Tibial artery (tissue), 4 donors: ENCODE measurements at regions not wholly inside any gene's neighbourhood (a gene's known extent, or its start where the extent isn't known, plus 50 kb on each side); places are given as distances from the start of the nearest gene placed in this dataset.

ENCODE experiments used
- DNase-seq, 2 donors: peaks; one replicate each; pipeline ENCODE4 v3.0.0-alpha.2; 2019
- H3K27ac ChIP-seq, 2 donors: fragments of 200-600 bp; sonication (generic) in 1 of 2; 1 replicate in 1 of 2; 2 replicates in 1 of 2; pipeline ENCODE4 v1.5.1; 2018 to 2019; ENCODE audit warnings: mild to moderate bottlenecking in 1 of 2
- H3K27me3 ChIP-seq, 2 donors: fragments of 200-600 bp; sonication (generic) in 1 of 2; one replicate each; pipeline versions ENCODE4 v1.5.1 to v1.6.0; 2016 to 2019
- H3K36me3 ChIP-seq, 3 donors: fragments of 200-600 bp; sonication (generic) in 2 of 3; one replicate each; pipeline ENCODE4 v1.5.1; 2016 to 2019; ENCODE audit warnings: mild to moderate bottlenecking in 2 of 3
- H3K4me1 ChIP-seq, 4 donors: fragments of 200-600 bp; sonication (generic) in 2 of 4; 1 replicate in 3 of 4; 2 replicates in 1 of 4; pipeline ENCODE4 v1.5.1; 2016 to 2019
- H3K4me3 ChIP-seq, 2 donors: fragments of 200-600 bp; sonication (generic) in 1 of 2; 1 replicate in 1 of 2; 2 replicates in 1 of 2; pipeline ENCODE4 v1.5.1; 2018 to 2019; ENCODE audit warnings: mild to moderate bottlenecking in 2 of 2
- H3K9me3 ChIP-seq, 3 donors: fragments of 200-600 bp; sonication (generic) in 1 of 3; one replicate each; pipeline ENCODE4 v1.5.1; 2016 to 2019
- intact Hi-C: fragments of 100-400 bp; cut with DNase I; formaldehyde crosslinking; loops from one replicate; pipeline ENCODE4 v1.15.0; 2023; ENCODE audit warnings: low total_unique reads
- TF ChIP-seq, protein P1 (sequence below), 2 experiments: fragments of 200-600 bp in 1 of 2; fragments of 450-650 bp in 1 of 2; IDR thresholded peaks; one replicate each; pipeline ENCODE4 v1.5.1; 2017 to 2019; ENCODE audit warnings: antibody characterized with exemption in 2 of 2, mild to moderate bottlenecking in 1 of 2, moderate library complexity in 1 of 2

DNA sequence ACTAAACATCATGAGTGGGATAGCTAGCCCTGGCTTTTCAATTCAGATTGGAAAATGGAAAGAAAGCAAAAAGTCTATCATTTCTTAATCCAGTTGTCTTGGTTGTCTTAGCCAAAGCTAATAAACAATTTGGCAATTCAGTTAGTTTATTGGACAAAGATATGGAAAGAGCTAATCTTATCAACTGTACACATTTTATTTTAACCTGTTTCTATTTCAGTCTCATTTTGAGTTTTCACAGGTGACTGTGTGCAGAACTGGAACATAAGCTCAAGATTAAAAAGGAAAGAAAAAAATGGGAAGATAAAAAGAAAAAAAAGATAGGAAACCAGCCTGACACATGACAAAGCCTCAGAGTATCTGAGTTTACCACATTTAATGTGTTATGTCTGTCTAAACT lies 642.6 kb downstream of the SQOR start:
- Histone ChIP-seq H3K4me1 (no peaks in the 10 kb centered on the region), H3K27me3 (no peaks in the 10 kb centered on the region), H3K4me3 (no peak overlapping the region), H3K27ac (no peak overlapping the region), H3K9me3 (no peaks in the 10 kb centered on the region), H3K36me3 (no peaks in the 10 kb centered on the region)
- intact Hi-C loops, result no loop called here
- TF ChIP-seq, protein P1, sequence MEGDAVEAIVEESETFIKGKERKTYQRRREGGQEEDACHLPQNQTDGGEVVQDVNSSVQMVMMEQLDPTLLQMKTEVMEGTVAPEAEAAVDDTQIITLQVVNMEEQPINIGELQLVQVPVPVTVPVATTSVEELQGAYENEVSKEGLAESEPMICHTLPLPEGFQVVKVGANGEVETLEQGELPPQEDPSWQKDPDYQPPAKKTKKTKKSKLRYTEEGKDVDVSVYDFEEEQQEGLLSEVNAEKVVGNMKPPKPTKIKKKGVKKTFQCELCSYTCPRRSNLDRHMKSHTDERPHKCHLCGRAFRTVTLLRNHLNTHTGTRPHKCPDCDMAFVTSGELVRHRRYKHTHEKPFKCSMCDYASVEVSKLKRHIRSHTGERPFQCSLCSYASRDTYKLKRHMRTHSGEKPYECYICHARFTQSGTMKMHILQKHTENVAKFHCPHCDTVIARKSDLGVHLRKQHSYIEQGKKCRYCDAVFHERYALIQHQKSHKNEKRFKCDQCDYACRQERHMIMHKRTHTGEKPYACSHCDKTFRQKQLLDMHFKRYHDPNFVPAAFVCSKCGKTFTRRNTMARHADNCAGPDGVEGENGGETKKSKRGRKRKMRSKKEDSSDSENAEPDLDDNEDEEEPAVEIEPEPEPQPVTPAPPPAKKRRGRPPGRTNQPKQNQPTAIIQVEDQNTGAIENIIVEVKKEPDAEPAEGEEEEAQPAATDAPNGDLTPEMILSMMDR (IDR thresholded peaks at IDR 0.05), result no peak
- DNase-seq, result no peak

DNA sequence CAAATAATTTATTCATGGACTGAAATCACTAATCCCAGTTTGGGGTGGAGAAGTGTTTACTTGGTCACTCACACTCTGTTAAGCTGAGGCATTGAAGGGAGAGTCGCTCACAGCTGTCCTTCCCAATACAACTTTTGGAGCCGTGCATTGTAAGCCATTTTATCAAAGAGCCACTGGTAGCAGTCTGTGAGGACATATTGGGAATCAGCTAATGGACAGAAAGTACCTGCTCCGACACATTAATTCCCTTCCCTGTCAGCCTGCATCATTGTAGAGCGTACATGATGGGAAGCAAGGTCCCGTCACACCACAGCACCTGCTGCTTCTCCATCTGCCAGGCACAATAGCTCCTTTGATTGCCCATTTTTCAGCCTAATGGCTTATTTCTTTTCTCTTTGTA lies 643.2 kb downstream of the SQOR start:
- TF ChIP-seq, protein P1 (IDR thresholded peaks at IDR 0.05), result no peak
- H3K4me3 ChIP-seq, result no peak overlapping the region
- no peaks in the 10 kb centered on the region for H3K4me1 ChIP-seq
- no peaks in the 10 kb centered on the region for H3K9me3 ChIP-seq
- no peak for DNase-seq
- intact Hi-C loops, result no loop called here
- no peaks in the 10 kb centered on the region for H3K36me3 ChIP-seq
- H3K27me3 ChIP-seq, result no peaks in the 10 kb centered on the region
- H3K27ac ChIP-seq, result no peak overlapping the region

DNA sequence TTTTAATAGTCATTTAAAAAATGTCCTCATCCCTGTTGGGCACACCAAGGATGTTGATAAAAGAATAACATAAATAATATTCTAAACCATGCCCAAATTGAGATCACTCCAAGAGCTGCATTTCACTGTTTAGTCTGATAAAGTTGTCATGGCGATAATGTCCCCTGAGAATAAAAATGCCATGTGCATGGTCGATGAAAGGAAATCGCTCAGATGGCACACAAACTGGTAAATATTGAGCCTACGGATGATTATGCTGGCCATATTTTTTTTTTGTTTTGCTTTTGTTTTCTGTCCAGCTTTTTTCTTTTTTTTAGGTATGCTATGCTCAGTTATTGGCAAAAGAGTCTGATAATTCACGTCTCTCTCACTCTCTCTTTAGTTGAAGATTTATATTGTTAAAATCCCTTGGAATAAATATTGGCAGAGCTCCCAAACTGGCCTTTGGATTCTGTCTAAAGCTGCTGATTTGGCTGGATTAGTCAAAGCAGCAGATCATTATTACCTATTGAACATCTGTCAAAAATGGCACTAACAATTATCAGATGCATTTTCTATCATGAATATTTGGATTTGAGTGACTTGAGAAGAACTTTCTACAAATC lies 643.8 kb downstream of the SQOR start:
- intact Hi-C loops, result no loop called here
- Histone ChIP-seq H3K36me3 (no peaks in the 10 kb centered on the region), H3K9me3 (no peaks in the 10 kb centered on the region), H3K27me3 (no peaks in the 10 kb centered on the region), H3K4me1 (no peaks in the 10 kb centered on the region), H3K4me3 (no peak overlapping the region), H3K27ac (no peak overlapping the region)
- TF ChIP-seq, protein P1 (IDR thresholded peaks at IDR 0.05), result no peak
- DNase-seq, result no peak

DNA sequence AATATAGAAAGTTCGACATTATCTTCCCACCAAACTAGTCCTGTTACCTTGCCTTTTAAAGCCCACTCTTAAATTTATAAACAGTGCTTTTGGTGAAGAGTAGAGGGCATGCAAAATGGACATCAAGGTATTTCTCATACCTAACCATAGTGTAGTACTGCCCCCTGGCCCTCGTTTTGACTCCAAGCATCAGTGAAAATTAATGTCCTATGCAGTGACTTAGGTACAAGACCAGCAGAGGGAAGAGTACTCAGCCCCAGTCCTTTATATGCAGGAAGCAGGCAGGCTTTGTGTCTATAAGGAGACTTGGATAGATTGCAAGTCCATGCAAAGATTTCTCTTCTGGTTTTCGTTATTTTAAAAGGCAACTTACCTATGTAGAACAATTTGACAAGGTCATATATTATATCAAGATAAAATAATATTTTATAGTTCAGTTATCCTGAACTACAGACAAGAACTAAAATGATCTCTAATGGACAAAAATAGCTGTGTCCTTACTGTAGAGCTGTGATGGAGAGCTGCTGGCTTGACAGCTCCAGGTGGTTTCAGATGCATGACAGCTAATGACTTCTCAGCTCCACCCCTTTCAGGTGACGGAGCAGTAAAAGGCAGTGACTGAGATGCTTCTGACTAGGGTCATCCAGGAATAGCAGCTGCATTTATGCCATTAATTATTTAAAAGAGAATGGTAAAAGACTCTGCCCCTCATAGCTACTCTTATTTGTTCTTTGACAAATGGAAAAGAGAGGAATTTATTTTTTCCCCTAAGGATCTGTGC lies 646.1 kb downstream of the SQOR start:
- Histone ChIP-seq H3K27ac (no peak overlapping the region), H3K36me3 (no peaks in the 10 kb centered on the region), H3K4me1 (no peaks in the 10 kb centered on the region), H3K9me3 (no peaks in the 10 kb centered on the region), H3K27me3 (no peaks in the 10 kb centered on the region), H3K4me3 (no peak overlapping the region)
- DNase-seq, result no peak
- TF ChIP-seq, protein P1 (IDR thresholded peaks at IDR 0.05), result no peak
- intact Hi-C loops, result no loop called here

DNA sequence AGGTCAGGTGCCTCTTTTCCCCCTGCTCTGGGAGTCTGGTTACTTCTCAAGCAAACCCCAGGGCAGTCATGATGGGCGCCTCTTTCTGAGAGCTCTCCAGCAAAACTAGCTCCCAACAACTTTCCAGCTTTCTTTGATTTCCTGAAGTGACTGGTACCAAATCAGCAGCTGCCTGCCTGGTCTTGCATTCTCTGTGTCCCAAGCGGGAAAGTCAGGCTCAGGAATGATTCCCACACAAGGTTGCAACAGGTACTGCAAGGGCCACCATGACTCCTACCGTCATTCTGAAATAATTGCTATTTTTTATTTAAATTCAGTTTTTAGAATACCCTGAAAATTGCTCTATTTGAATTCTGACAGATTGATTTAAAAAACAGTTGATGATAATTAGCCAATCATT lies 658.7 kb downstream of the SQOR start:
- Histone ChIP-seq H3K27ac (no peak overlapping the region), H3K4me3 (no peak overlapping the region), H3K36me3 (no peaks in the 10 kb centered on the region), H3K9me3 (no peaks in the 10 kb centered on the region), H3K4me1 (no peaks in the 10 kb centered on the region), H3K27me3 (no peaks in the 10 kb centered on the region)
- TF ChIP-seq, protein P1 (IDR thresholded peaks at IDR 0.05), result no peak
- no peak for DNase-seq
- intact Hi-C loops, result no loop called here
